Omental fat pad (tissue), 3 donors: ENCODE measurements at regions not wholly inside any gene's neighbourhood (a gene's known extent, or its start where the extent isn't known, plus 50 kb on each side); places are given as distances from the start of the nearest gene placed in this dataset.

ENCODE experiments used
- ATAC-seq: fragments of 150-250 bp; one replicate; pipeline ENCODE4 v1.9.1; 2016; ENCODE audit warnings: mild to moderate bottlenecking, moderate library complexity; ENCODE audit not compliant: low FRiP score
- DNase-seq: peaks from one replicate; pipeline ENCODE4 v3.0.0-alpha.2; 2019; ENCODE audit warnings: low spot score
- CTCF ChIP-seq, 3 donors: fragments of 450-650 bp; IDR thresholded peaks; one replicate each; pipeline ENCODE4 v1.5.1; 2016 to 2017; ENCODE audit warnings: antibody characterized with exemption in 3 of 3, mild to moderate bottlenecking in 3 of 3, moderate library complexity in 2 of 3

- DNase-seq (no peak), ATAC-seq (no peak)
- no peak for TF ChIP-seq CTCF (IDR thresholded peaks at IDR 0.05)
These were observed 169.0 kb upstream of the ATP2B1 start for GRCh38 chr12:89877671-89878070.

GRCh38 chr12:89877136-89877535 is 168.5 kb upstream of the ATP2B1 start:
- no peak for TF ChIP-seq CTCF (IDR thresholded peaks at IDR 0.05)
- ATAC-seq (no peak), DNase-seq (no peak)

GRCh38 chr12:89875809-89876208 is 167.2 kb upstream of the ATP2B1 start:
- DNase-seq (no peak), ATAC-seq (no peak)
- TF ChIP-seq CTCF (IDR thresholded peaks at IDR 0.05) = no peak

- TF ChIP-seq CTCF (IDR thresholded peaks at IDR 0.05) = no peak
- DNase-seq (no peak), ATAC-seq (no peak)
These were observed 166.6 kb upstream of the ATP2B1 start for GRCh38 chr12:89875225-89875624.

- no peak for TF ChIP-seq CTCF (IDR thresholded peaks at IDR 0.05)
- DNase-seq (no peak), ATAC-seq (no peak)
These were observed 165.5 kb upstream of the ATP2B1 start for GRCh38 chr12:89874146-89874545.

GRCh38 chr12:89873745-89874144 is 165.1 kb upstream of the ATP2B1 start:
- no peak for ATAC-seq
- DNase-seq = no peak
- TF ChIP-seq CTCF (IDR thresholded peaks at IDR 0.05) = no peak

GRCh38 chr12:89872922-89873630 is 164.4 kb upstream of the ATP2B1 start:
- ATAC-seq = no peak
- TF ChIP-seq CTCF (IDR thresholded peaks at IDR 0.05) = no peak
- DNase-seq = no peak
